IMR-90 (cell line): ENCODE measurements at regions not wholly inside any gene's neighbourhood (a gene's known extent, or its start where the extent isn't known, plus 50 kb on each side); places are given as distances from the start of the nearest gene placed in this dataset.
"Not testable (repeated sequence)": the region's sequence is repeated elsewhere in the genome, so short reads cannot be mapped to it uniquely, and the experiment has no call there.

ENCODE experiments used
- CTCF ChIP-seq: conservative IDR thresholded peaks from 2 replicates; pipeline ENCODE4 v1.5.1; 2012; ENCODE audit warnings: mild to moderate bottlenecking, low read depth, low read length, improper control_type of control experiment
- MAZ ChIP-seq: IDR thresholded peaks from 2 replicates; pipeline ENCODE4 v1.6.1; 2012; ENCODE audit warnings: low read depth, mild to moderate bottlenecking, low read length, improper control_type of control experiment, moderate library complexity, borderline replicate concordance

- not testable (repeated sequence) for TF ChIP-seq CTCF, MAZ
Observed at GRCh38 chr16:60636636-60637035, 1399.6 kb downstream of the CDH8 start.
